ENCODE measurements at regions not wholly inside any gene's neighbourhood (a gene's known extent, or its start where the extent isn't known, plus 50 kb on each side); places are given as distances from the start of the nearest gene placed in this dataset.

DNA sequence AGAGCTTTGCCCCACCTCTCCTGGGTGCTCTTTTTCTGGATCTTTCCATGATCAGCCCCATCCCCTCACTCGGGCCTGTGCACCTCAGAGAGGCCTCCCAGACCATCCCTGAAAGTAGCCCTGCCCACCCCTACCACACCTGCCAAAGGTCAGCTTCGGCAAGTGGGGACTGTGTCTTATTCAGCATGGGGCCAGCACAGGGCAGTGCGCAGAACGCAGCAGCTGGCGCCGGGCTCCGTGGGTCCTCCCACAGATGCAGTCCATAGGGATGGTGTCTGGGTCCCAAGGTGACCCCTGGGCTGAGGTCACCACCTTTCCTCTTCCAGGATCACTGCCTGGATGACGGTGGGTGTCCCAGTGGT is 79.4 kb downstream of the CEBPB start:
- TF ChIP-seq, protein P1, sequence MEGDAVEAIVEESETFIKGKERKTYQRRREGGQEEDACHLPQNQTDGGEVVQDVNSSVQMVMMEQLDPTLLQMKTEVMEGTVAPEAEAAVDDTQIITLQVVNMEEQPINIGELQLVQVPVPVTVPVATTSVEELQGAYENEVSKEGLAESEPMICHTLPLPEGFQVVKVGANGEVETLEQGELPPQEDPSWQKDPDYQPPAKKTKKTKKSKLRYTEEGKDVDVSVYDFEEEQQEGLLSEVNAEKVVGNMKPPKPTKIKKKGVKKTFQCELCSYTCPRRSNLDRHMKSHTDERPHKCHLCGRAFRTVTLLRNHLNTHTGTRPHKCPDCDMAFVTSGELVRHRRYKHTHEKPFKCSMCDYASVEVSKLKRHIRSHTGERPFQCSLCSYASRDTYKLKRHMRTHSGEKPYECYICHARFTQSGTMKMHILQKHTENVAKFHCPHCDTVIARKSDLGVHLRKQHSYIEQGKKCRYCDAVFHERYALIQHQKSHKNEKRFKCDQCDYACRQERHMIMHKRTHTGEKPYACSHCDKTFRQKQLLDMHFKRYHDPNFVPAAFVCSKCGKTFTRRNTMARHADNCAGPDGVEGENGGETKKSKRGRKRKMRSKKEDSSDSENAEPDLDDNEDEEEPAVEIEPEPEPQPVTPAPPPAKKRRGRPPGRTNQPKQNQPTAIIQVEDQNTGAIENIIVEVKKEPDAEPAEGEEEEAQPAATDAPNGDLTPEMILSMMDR (IDR thresholded peaks at IDR 0.05): no peak
- no peak for TF ChIP-seq POLR2A (IDR thresholded peaks at IDR 0.05)
